SK-N-MC (cell line): ENCODE measurements at regions not wholly inside any gene's neighbourhood (a gene's known extent, or its start where the extent isn't known, plus 50 kb on each side); places are given as distances from the start of the nearest gene placed in this dataset.

ENCODE experiments used
- EZH2 ChIP-seq: fragments of 200-600 bp; sonication (generic); IDR thresholded peaks from one replicate; pipeline ENCODE4 v1.6.1; 2017; ENCODE audit warnings: antibody characterized with exemption
- FOXP2 ChIP-seq: optimal IDR thresholded peaks from 2 replicates; pipeline ENCODE3; 2011; ENCODE audit warnings: mild to moderate bottlenecking, moderate library complexity; ENCODE audit not compliant: insufficient read depth; ENCODE audit errors: extremely low read length, control extremely low read depth
- POLR2AphosphoS5 ChIP-seq: IDR thresholded peaks from 2 replicates; pipeline ENCODE4 v1.6.1; 2012; ENCODE audit warnings: mild to moderate bottlenecking, low read depth, low read length, borderline replicate concordance

GRCh38 chr3:77707281-77707680 is 667.4 kb downstream of the ROBO2 start:
- no peak for TF ChIP-seq POLR2AphosphoS5
- TF ChIP-seq EZH2 = no peak
- no peak for TF ChIP-seq FOXP2
